Right renal cortex interstitium (tissue), 3 donors: ENCODE measurements at regions not wholly inside any gene's neighbourhood (a gene's known extent, or its start where the extent isn't known, plus 50 kb on each side); places are given as distances from the start of the nearest gene placed in this dataset.

Experiments used
- DNase-seq, 3 donors: peaks; one replicate each; pipeline ENCODE4 v3.0.0-alpha.2; 2013; ENCODE audit warnings: low read depth in 3 of 3, low spot score in 2 of 3

DNA sequence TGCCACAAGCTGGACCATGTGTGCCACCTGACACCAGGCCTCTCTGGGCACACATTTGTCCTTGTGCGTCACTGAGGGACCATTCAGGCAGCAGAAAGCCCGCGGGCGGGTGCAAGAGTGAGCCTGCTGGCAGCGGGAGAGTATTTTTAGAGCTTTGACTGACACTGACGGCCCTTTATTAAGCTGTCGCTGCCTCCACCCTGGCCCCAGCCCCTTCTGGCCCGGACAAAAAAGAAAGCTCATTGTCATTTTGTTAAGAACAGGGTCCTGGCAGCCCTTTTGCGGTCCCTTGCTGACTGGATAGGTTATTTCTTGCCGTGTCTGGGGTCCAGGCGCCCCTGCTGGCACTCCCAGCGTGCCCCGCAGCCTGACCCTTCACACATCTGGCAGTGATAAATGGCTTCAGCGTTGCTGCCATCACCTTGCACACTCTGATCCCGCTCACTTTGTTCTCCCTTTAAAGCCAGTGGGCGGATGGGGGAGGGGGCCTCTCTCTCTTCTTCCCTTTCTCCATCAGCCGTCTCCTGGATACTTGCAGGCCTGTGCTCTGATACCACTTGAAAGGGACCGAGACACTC, 78.4 kb upstream of the NKD1 start:
- DNase-seq: no peak

DNA sequence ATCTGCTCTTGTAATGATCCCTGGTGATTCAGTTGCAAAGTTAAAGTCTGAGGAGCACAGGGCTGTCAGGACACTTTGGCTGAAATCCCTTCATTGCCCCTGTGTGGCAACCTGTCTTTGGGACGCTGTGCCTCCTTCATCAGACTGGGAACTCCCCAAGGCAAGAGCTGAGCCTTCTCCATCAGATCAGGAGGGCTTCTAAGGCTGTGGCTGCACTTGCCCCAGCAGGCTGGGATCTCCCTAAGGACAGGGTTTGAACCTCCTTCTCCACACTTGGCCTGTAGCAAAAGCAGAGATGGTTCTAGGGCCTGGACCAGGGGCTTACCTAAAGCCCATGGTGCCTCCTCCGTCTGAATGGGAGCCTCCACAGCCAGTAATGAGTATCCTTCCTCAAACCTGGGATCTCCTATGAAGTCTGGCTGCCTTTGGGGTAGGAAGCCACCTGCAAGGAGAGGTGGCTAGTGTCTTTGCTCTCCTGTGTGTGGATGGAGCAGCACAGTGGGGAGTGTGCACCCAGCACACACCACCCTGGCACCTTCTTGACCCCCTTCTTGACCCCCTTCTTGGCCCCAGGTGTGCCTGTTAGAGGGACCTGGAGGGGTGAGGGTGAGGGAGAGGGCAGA, 79.0 kb upstream of the NKD1 start:
- DNase-seq: no peak

DNA sequence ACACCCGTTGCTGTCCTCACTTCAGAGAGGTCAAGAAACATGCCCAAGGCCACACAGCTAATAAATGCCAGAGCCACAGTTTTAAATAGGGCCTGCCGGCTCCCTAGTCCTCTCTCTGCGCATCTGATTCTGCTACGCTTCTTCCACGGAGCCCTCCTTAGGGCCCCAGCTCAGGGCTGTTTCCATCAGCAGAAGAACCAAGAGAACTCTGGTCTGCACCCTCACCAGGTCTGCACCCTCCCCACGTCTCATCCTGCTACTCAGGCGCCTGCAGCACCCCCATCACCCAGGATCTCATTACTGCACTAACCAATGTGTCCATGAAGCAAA, 79.5 kb upstream of the NKD1 start:
- DNase-seq: no peak

DNA sequence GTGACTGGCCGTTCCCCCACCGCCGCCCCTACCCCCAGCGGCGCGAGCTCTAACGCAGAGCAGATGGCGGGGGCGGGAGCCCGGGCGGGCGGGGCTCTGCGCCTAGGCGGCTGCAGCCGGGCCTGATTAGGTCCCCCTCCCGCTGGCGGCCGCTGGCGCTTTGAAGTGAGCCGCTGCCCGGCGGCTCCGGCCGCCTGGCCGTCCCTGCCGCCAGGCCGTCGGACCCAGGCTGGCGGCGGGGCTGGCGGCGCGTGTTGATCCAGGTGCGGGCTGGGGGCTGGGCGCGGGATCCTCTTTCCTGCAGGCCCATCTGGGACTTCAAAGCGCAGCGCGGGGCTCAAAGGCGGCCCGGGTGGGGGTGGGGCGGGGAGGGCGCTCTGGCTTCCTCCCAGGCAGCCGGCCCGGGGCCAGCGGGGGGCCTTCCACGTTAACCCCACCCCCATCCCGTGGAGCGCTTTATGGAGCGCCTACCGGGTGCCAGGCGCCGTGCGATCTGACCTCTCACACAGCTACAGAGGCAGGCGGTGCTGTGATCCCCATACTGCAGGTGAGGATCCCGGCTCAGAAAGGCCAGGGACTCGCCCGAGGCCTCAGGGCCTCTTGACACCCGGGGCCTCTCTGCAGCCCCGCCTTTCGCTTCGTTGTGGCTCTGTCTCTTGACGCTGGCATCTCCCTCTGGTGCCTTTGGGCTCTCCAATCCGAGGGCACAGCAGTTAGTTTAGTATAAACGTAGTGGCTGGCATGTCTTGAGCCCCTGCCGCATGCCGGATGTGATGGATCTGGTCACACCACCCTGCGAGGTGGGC, 80.0 kb upstream of the NKD1 start:
- DNase-seq: no peak

DNA sequence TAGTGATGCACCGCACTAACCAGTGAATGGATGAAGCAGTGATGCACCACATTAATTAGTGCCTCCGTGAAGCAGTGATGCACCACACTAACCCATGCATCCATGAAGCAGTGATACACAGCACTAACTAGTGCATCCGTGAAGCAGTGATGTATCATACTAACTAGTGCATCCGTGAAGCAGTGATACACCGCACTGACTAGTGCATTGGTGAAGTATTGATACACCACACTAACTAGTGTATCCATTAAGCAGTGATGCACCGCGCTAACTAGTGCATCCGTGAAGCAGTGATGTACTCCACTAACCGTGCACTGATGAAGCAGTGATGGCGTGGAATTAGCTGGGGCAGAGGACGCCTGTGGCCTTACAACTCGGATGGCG, 80.6 kb upstream of the NKD1 start:
- DNase-seq: no peak

DNA sequence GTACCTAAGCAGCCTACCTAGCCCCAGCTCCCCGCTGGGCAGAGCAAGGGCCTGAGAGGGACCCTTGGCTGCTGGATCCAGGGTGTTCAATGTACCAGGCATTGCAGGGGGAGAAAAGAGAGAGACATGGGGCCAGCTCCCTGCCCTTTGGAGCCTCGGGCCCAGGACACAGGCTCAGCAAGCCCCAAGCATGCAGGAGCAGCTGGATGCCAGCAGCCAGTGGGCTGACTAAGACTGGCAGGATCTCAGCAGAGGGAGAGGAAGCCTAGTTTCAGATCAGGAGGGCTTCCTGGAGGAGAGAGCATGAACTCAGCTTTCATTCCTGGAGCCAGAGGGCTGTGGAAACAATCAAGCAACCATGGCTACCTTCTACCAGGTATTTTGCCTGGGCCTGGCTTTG, 82.0 kb upstream of the NKD1 start:
- no peak for DNase-seq

DNA sequence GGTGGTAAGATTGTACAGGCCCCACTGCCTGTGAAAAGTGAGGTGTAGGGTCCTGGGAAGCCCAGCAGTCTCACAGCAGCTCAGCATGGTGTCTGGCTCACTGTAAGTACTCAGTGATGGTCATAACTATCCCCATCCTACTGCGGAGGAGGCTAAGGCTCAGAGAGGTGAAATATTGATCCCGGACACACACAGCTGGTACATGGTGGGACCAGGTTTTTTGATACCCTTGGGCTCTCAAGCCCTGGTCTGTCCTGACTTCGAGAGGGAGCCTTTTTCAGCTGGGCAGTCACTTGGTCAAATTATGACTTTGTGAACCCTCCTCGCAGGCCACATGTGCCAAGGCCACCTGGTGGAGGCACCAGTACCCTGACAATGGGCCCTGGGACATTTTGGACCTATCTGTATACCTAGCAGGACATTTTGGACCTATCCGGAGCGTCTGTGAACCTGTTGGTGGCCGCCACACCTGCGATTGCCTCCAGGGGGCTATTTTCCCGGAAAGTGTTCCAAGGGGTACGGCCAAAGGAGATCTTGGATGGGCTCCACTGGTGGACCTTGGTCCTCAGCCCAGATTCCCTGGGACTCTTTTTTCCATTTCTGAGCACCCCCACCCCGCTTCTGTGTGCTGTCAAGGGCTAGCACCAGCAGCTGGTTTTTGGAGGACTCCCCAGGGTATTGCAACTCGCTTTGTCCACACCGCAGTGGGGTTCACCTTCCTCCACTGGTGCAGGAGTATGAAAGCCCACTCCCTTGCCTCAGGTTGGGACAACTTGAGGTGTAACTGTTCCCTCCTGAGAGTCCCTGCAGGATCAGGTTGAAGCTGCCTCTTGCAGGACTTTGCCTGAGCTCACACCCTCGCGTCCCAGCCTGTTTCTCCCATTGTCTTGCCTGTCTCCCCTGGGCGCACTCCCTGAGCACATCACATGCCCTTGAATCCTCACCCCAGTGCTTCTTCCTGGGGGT, 83.6 kb upstream of the NKD1 start:
- DNase-seq: no peak

DNA sequence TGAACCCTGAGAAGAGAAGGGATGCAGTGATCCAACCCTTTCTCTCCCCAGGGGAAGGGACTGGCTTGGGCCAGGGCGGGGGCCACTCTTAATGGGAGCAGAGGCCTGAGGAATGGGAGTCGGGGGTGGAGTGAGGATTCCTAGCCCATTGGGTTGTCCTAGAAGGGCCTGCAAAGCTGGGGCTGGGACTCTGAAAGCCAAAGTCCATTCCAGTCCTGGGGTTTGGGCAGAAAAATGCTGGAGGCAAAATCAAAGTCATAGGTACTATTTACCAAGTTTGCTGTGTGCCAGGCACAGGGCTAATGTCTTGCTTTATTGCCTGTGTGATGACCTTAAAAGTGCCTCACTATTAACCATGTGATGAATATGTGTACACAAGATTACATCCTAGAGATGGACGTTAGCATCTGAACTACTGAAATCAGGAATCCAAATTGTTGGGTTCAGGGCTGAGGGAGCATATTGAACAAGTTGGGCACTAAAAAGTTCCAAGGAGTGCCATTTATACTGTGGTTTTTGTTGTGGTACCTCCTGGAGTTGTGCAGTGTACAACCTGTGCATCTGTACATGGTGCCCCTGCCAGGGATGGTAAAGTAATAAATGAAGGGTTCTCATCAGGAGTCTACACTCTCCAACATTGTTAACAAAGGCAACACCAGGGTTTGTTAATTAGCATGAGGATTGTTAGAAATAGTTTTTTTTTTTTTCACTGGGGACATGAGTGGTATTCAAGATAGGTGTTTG, 84.4 kb upstream of the NKD1 start:
- no peak for DNase-seq

DNA sequence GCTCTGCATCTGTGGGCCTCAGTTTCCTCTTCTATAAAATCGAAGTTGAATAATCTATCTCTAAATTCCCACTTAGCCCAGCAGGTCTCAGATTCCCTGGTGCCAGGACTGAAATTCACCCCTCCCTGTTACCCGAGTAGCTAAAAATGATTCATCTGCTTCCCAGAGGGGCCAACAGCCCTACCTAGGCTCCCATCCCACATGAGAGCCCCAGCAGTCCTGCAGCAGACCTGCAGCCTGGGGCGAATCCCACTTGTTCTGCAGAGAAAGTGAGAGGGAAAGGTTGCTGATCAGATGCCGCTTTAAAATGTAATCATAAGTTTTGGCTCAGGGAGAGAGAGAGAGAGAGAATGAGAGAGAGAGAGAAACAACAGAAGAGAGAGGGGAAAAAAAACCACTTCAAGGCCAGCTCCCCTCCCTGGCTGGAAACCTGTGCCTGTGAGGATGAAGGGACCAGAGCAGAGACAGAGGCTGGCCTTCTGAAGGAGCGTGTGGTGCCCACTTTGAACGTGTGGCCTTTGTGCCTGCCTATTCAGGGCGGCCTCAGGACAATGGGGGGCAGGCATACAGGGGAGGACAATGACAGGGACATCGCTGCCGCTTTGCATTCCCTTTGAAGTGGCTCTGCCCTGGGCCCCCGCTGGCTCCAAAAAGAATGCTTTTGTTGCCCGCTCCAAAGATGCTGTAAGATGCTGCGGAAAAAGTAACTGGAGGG, 85.2 kb upstream of the NKD1 start:
- no peak for DNase-seq

DNA sequence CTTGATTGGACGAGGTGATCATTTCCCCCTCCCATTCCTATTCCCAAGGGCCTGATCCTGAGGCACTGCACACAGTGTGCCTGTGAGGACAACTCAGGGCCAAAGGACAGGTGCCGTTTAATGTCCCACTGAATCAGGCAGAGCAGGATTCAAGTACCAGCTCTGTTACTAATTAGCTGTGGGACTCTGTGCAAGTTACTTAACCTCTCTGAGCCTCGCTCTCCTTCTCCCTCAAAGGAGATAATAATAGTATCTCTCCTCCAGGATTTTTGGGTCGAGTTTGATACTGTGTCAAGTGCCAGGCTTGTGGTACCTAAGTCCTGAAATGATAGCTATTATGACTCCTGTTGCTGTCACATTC, 86.8 kb upstream of the NKD1 start:
- no peak for DNase-seq

DNA sequence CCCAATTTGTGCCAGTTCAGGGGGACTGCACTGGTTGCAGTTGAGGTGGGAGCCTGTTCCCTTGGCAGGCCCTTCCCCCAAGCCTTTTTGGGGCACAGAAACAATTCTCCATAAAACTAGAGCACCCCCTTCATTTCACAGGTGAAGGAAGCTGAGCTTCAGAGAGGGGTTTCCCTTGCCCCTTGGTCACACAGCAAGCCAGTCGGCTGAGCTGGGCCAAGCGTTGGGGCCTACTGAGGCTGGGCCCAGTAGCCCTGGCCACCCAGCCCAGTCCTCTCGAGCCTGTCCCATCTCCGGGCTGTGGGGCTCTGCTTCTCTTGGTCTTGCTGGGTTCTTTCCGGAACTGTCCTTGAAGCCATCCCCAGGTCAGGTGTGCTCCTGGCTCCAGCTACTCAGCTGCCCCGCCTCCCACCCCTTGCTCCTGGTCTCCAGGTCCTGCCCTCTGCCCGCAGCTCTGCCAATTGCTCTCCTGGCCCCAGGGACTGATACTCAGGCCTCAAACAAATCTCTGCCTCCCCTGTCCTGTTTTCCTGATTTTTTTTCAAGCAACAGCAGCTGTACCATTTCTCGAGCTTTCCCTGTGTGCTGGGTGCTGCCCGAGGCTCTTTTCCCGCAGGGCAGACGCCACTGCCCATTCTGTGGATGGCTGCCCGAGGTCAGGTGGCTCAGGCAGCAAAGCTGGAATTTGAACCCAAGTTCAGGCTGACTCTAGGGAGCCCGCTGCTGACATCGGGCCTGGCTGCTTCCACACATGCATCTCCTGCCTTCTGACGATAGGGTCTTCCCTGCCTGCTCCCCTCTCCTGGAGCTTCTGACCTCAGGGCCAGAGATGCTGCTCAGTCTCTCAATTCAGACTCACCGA, 87.4 kb upstream of the NKD1 start:
- no peak for DNase-seq

DNA sequence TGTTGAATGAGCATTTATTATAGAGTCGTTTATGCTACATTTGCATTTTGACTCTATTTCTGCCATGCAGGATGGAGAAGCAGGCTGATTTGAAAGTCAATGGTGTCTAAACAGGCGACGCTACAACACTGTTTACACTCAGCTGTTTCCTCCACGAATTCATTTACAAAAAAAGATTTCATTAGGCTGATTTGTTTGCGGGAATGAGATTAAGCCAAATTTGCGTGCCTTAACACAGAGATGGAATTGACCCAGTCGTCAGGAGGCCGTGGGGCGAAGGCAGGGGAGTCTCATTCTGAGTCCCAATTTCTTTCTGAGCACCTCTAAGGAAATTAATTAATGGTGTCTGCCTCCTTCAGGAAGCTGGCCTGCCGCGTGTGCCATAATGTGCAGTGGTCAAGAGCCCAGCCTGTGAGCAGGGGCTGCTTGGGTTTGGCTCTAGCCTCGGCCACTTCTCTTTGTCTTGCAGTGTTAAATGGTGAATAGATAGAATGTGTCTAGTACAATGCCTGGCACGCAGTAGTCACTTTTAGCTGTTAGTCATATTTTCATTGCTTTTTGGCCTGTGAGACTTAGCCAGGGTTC, 88.6 kb upstream of the NKD1 start:
- DNase-seq: no peak

DNA sequence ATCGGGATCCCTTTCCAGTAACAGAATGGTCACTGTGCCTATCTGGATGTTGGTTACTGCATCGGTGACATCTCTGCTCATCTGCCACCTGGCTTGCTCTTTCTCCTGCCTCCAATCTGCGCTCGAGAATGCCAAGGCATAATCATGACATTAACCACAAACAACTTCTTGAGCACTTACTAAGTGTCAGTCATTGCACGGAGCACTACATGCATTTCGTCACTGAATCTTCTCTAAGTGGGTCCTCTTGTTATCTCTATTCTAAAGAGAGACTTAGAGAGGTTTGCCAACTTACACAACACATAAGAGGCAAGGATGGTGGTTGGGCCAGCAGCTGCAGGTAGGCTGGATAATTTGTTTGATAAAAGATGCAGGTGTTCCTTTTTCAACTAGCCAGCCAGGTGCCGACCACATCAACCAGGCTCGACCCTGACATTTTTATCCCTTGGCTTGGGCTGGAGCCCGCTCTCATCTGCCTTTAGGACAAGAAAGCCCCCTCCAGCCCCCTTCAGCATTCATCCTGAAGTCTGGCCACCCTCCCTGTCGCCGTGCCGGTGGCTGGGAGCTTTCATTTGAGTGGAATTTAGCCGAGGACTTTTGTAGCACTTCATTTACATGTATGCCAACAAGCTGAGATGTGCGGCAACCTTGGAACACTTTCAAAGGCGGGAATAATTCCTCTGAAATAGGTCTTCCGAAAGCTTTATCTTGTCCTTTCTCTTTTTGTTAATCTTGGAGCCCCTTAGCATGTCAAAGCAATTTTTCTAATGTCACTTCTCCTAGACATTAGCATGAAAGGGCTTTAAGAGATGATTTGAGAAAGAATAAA, 89.3 kb upstream of the NKD1 start:
- no peak for DNase-seq

DNA sequence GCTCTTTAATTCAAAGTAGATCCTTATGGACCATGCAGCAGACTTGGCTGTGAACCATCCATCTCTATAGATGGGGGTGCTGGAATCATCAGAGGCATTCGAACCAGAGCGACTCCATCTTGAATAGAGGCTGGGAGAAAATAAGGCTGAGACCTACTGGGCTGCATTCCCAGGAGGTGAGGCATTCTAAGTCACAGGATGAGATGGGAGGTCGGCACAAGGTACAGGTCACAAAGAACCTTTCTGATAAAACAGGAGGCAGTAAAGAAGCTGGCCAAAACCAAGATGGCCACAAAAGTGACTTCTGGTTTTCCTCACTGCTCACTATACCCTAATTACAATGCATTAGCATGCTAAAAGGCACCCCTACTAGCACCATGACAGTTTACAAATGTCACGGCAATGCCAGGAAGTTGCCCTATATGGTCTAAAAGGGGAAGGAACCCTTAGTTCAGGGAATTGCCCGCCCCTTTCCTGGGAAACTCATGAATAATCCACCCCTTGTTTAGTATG, 89.2 kb upstream of the BRD7 start:
- no peak for DNase-seq

DNA sequence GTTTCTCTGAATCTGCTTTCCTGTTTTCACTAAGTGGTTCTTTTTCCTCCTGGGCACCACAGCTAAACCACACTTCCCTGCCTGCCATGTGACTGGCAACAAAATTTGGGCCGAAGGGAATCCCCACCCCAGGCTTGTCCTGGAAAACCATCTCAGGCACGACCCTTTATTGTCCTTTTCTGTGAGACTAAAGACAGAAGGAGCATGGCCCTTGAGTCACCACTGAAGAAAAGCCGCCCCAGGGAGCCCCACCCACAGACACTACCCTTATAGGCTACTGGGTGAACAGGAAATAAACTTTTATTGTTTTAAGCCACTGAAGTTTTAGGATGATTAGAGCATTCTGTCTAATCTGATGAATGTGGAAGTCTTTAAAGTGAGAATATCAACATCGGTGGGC, 88.6 kb upstream of the BRD7 start:
- DNase-seq: no peak

DNA sequence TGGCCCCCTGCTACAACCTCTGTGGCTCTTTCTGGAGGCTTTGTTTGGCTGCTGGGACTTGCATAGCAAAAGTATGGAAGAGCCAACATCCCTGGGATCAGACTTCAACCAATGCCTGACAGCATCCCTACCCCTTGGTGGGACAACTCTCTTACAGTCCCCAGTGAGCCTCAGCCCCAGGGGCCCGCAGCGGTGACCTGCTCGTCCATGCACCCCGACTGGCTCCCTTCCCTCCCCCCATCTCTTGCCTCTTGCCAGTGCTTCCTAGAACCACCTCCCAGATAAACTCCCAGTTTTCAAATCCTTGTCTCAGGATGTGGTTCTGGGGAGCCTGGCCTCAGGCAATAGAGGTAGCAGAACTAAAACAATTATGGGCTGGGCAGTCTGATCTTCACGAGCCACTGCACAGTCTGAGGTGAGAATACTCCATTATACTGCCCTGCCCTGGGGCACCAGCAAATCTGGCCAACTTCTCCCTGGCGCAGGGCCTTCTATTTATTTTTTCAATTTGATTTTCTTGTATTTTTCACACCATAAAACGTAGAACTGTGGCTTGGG, 86.6 kb upstream of the BRD7 start:
- no peak for DNase-seq

DNA sequence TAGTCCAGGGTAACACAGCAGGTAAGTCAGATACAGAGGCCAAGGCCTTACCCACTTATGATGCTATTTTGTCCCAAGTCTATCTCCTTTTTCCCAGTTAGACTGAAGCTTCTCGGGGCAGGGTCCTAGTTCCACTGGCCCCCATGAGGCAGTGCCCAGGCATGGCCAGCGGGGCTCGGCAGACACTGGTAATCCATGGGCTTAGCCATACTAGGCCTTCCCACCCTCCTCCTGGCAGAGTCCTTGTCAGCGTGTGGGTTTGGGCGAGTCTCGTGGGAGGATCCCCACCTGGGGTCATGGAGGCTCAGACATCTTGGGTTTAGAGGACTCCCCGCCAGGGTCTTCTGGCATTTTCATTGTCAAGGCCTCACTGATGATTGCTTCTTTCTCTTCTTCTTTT, 84.7 kb upstream of the BRD7 start:
- DNase-seq: no peak
